ENCODE measurements at regions not wholly inside any gene's neighbourhood (a gene's known extent, or its start where the extent isn't known, plus 50 kb on each side); places are given as distances from the start of the nearest gene placed in this dataset.

GRCh38 chr1:91151702-91152101, 129.9 kb upstream of the ZNF644 start:
- no peak for ATAC-seq (ENCODE audit: insufficient read depth, low read depth)
- no peak for DNase-seq
- H3K36me3 ChIP-seq (ENCODE audit: insufficient read depth, low read length) = no peaks in the 10 kb centered on the region
- no peak overlapping the region for H3K27ac ChIP-seq (ENCODE audit: low read length)
- H3K9ac ChIP-seq (ENCODE audit: low read depth, low read length) = no peak overlapping the region
- H3K9me3 ChIP-seq (ENCODE audit: insufficient read depth, low read length, severe bottlenecking) = no peaks in the 10 kb centered on the region
- no peaks in the 10 kb centered on the region for H3K27me3 ChIP-seq (ENCODE audit: insufficient read depth, low read length, poor library complexity)
- no peak overlapping the region for H2AFZ ChIP-seq (ENCODE audit: low read depth, low read length)
- H3K4me1 ChIP-seq (ENCODE audit: insufficient read depth, low read length) = peaks cover 9% of the 10 kb centered on the region
- H3K4me2 ChIP-seq (ENCODE audit: insufficient read depth, low read length) = no peak overlapping the region
- H3K4me3 ChIP-seq (ENCODE audit: low read depth in 1 of 2, low read length in 2 of 2) = no peak overlapping the region
- no peaks in the 10 kb centered on the region for H3K79me2 ChIP-seq (ENCODE audit: insufficient read depth, low read length)
- TF ChIP-seq EZH2 (IDR thresholded peaks at IDR 0.05; ENCODE audit: borderline replicate concordance, low read depth, low read length, severe bottlenecking) = no peak
- H4K20me1 ChIP-seq (ENCODE audit: insufficient read depth, low read length) = no peaks in the 10 kb centered on the region

- Histone ChIP-seq H3K9ac (ENCODE audit: low read depth, low read length) (no peak overlapping the region), H3K27me3 (ENCODE audit: insufficient read depth, low read length, poor library complexity) (no peaks in the 10 kb centered on the region), H3K9me3 (ENCODE audit: insufficient read depth, low read length, severe bottlenecking) (no peaks in the 10 kb centered on the region), H3K36me3 (ENCODE audit: insufficient read depth, low read length) (no peaks in the 10 kb centered on the region), H4K20me1 (ENCODE audit: insufficient read depth, low read length) (no peaks in the 10 kb centered on the region), H3K4me1 (ENCODE audit: insufficient read depth, low read length) (peaks cover 9% of the 10 kb centered on the region), H3K27ac (ENCODE audit: low read length) (no peak overlapping the region; the same call in 1 of the 2 replicates), H3K4me2 (ENCODE audit: insufficient read depth, low read length) (peak overlapping the region; percentile 49), H3K4me3 (ENCODE audit: low read depth in 1 of 2, low read length in 2 of 2) (0 out of 4 replicates have a peak overlapping the region, but pooled peaks of 1 of the 2 experiments have one; percentile 18), H3K79me2 (ENCODE audit: insufficient read depth, low read length) (no peaks in the 10 kb centered on the region), H2AFZ (ENCODE audit: low read depth, low read length) (no peak overlapping the region; the same call in 1 of the 2 replicates)
- ATAC-seq (ENCODE audit: insufficient read depth, low read depth) = peak; percentile 98
- TF ChIP-seq EZH2 (IDR thresholded peaks at IDR 0.05; ENCODE audit: borderline replicate concordance, low read depth, low read length, severe bottlenecking) = no peak
- peak; percentile 51 for TF ChIP-seq CTCF (IDR thresholded peaks at IDR 0.05; ENCODE audit: borderline replicate concordance, extremely low read depth, low read length, poor library complexity, severe bottlenecking)
- DNase-seq = peak; percentile 48
Measured at GRCh38 chr1:91148641-91149069, 126.8 kb upstream of the ZNF644 start.

GRCh38 chr1:91141858-91142257, 120.0 kb upstream of the ZNF644 start:
- H3K4me1 ChIP-seq (ENCODE audit: insufficient read depth, low read length) = no peaks in the 10 kb centered on the region
- no peak overlapping the region for H3K4me3 ChIP-seq (ENCODE audit: low read depth in 1 of 2, low read length in 2 of 2)
- H3K9ac ChIP-seq (ENCODE audit: low read depth, low read length) = no peak overlapping the region
- H3K27me3 ChIP-seq (ENCODE audit: insufficient read depth, low read length, poor library complexity) = no peaks in the 10 kb centered on the region
- DNase-seq (no peak), ATAC-seq (ENCODE audit: insufficient read depth, low read depth) (no peak)
- no peak overlapping the region for H3K4me2 ChIP-seq (ENCODE audit: insufficient read depth, low read length)
- H3K27ac ChIP-seq (ENCODE audit: low read length) = no peak overlapping the region
- H4K20me1 ChIP-seq (ENCODE audit: insufficient read depth, low read length) = no peaks in the 10 kb centered on the region
- no peaks in the 10 kb centered on the region for H3K36me3 ChIP-seq (ENCODE audit: insufficient read depth, low read length)
- H3K79me2 ChIP-seq (ENCODE audit: insufficient read depth, low read length) = no peaks in the 10 kb centered on the region
- TF ChIP-seq CTCF (IDR thresholded peaks at IDR 0.05; ENCODE audit: borderline replicate concordance, extremely low read depth, low read length, poor library complexity, severe bottlenecking) (no peak), EZH2 (IDR thresholded peaks at IDR 0.05; ENCODE audit: borderline replicate concordance, low read depth, low read length, severe bottlenecking) (no peak)
- no peaks in the 10 kb centered on the region for H3K9me3 ChIP-seq (ENCODE audit: insufficient read depth, low read length, severe bottlenecking)
- no peak overlapping the region for H2AFZ ChIP-seq (ENCODE audit: low read depth, low read length)

- TF ChIP-seq EZH2 (IDR thresholded peaks at IDR 0.05; ENCODE audit: borderline replicate concordance, low read depth, low read length, severe bottlenecking) (no peak), CTCF (IDR thresholded peaks at IDR 0.05; ENCODE audit: borderline replicate concordance, extremely low read depth, low read length, poor library complexity, severe bottlenecking) (no peak)
- Histone ChIP-seq H4K20me1 (ENCODE audit: insufficient read depth, low read length) (no peaks in the 10 kb centered on the region), H3K4me2 (ENCODE audit: insufficient read depth, low read length) (no peak overlapping the region), H3K9ac (ENCODE audit: low read depth, low read length) (no peak overlapping the region), H3K36me3 (ENCODE audit: insufficient read depth, low read length) (no peaks in the 10 kb centered on the region), H3K9me3 (ENCODE audit: insufficient read depth, low read length, severe bottlenecking) (no peaks in the 10 kb centered on the region), H2AFZ (ENCODE audit: low read depth, low read length) (no peak overlapping the region), H3K27ac (ENCODE audit: low read length) (no peak overlapping the region), H3K4me3 (ENCODE audit: low read depth in 1 of 2, low read length in 2 of 2) (no peak overlapping the region), H3K79me2 (ENCODE audit: insufficient read depth, low read length) (no peaks in the 10 kb centered on the region), H3K4me1 (ENCODE audit: insufficient read depth, low read length) (no peaks in the 10 kb centered on the region), H3K27me3 (ENCODE audit: insufficient read depth, low read length, poor library complexity) (no peaks in the 10 kb centered on the region)
- DNase-seq (no peak), ATAC-seq (ENCODE audit: insufficient read depth, low read depth) (no peak)
Measured at GRCh38 chr1:91138959-91139358, 117.1 kb upstream of the ZNF644 start.

All from DND-41 (cell line).